ENCODE measurements at regions not wholly inside any gene's neighbourhood (a gene's known extent, or its start where the extent isn't known, plus 50 kb on each side); places are given as distances from the start of the nearest gene placed in this dataset.

DNA sequence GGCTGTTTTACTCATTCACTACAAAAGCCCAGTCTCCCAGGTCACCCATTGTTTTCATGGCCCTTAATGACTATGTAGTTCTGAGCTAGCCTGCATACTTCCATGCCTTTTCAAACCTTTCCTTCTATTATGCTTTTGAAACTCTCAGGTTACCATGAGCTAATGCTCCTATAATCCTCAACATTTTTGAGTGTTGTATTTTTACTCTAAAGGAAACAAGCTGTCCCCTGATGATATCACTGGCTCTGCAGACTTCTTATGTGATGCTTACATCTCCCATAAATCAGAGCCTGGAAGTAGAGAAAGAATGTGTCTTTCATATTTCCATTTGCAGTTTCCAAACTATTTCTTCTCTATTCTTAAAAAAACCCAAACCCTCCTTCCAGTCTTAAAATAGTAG, 159.0 kb upstream of the RAG2 start:
- TF ChIP-seq, protein P1, sequence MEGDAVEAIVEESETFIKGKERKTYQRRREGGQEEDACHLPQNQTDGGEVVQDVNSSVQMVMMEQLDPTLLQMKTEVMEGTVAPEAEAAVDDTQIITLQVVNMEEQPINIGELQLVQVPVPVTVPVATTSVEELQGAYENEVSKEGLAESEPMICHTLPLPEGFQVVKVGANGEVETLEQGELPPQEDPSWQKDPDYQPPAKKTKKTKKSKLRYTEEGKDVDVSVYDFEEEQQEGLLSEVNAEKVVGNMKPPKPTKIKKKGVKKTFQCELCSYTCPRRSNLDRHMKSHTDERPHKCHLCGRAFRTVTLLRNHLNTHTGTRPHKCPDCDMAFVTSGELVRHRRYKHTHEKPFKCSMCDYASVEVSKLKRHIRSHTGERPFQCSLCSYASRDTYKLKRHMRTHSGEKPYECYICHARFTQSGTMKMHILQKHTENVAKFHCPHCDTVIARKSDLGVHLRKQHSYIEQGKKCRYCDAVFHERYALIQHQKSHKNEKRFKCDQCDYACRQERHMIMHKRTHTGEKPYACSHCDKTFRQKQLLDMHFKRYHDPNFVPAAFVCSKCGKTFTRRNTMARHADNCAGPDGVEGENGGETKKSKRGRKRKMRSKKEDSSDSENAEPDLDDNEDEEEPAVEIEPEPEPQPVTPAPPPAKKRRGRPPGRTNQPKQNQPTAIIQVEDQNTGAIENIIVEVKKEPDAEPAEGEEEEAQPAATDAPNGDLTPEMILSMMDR (IDR thresholded peaks at IDR 0.05 in 2 of 3, conservative IDR thresholded peaks at IDR 0.05 in 1 of 3; ENCODE audit: borderline replicate concordance in 1 of 3, insufficient read depth in 1 of 3, low read depth in 2 of 3, low read length in 2 of 3), result no peak
- no peak for TF ChIP-seq ZFX (IDR thresholded peaks at IDR 0.05)
- TF ChIP-seq RAD21 (IDR thresholded peaks at IDR 0.05; ENCODE audit: low read depth), result no peak
- TF ChIP-seq EZH2 (IDR thresholded peaks at IDR 0.05), result no peak
- TF ChIP-seq POLR2AphosphoS5 (IDR thresholded peaks at IDR 0.05; ENCODE audit: low read depth, low read length), result no peak
- TF ChIP-seq CBX3 (IDR thresholded peaks at IDR 0.05; ENCODE audit: low read depth), result no peak
- TF ChIP-seq, protein P2, sequence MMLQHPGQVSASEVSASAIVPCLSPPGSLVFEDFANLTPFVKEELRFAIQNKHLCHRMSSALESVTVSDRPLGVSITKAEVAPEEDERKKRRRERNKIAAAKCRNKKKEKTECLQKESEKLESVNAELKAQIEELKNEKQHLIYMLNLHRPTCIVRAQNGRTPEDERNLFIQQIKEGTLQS (IDR thresholded peaks at IDR 0.05), result no peak
- TF ChIP-seq POLR2A (IDR thresholded peaks at IDR 0.05; ENCODE audit: borderline replicate concordance, extremely low read depth, insufficient read depth, insufficient read length), result no peak
- no peak for TF ChIP-seq YY1 (IDR thresholded peaks at IDR 0.05; ENCODE audit: extremely low read depth, insufficient replicate concordance, low read depth, low read length)
- TF ChIP-seq, protein P3, sequence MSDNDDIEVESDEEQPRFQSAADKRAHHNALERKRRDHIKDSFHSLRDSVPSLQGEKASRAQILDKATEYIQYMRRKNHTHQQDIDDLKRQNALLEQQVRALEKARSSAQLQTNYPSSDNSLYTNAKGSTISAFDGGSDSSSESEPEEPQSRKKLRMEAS (IDR thresholded peaks at IDR 0.05), result no peak
- TF ChIP-seq EGR1 (IDR thresholded peaks at IDR 0.05; ENCODE audit: low read depth), result no peak
- TF ChIP-seq CEBPB (IDR thresholded peaks at IDR 0.05; ENCODE audit: low read depth), result no peak
